Neural cell (in vitro differentiated cells): ENCODE measurements at regions not wholly inside any gene's neighbourhood (a gene's known extent, or its start where the extent isn't known, plus 50 kb on each side); places are given as distances from the start of the nearest gene placed in this dataset.

Experiments used
- H2AFZ ChIP-seq: fragments of 200-600, 300-800 bp; sonication (generic), shearing (Covaris generic); 2 replicates; pipeline ENCODE4 v1.6.0; 2014; ENCODE audit warnings: low read depth, mild to moderate bottlenecking, antibody characterized with exemption, low read length, moderate library complexity
- H3F3A ChIP-seq: fragments of 200-600 bp; shearing (Covaris generic); 2 replicates; pipeline ENCODE4 v1.6.1; 2016; ENCODE audit warnings: mild to moderate bottlenecking, moderate library complexity, mixed read lengths, antibody characterized with exemption, low read length; ENCODE audit not compliant: insufficient read depth, poor library complexity, severe bottlenecking
- H3K27ac ChIP-seq: fragments of 200-600, 300-800 bp; sonication (generic), shearing (Covaris generic); 2 replicates; pipeline ENCODE4 v1.5.1; 2014; ENCODE audit warnings: mild to moderate bottlenecking, low read length, moderate library complexity
- H3K27me3 ChIP-seq: fragments of 300-800, 200-600 bp; sonication (generic), shearing (Covaris generic); 2 replicates; pipeline ENCODE4 v1.6.0; 2014; ENCODE audit warnings: mild to moderate bottlenecking, low read depth, low read length, moderate library complexity; ENCODE audit not compliant: insufficient read depth
- H3K36me3 ChIP-seq: fragments of 300-800, 200-600 bp; sonication (generic), shearing (Covaris generic); 2 replicates; pipeline ENCODE4 v1.5.1; 2014; ENCODE audit warnings: mild to moderate bottlenecking, antibody characterized with exemption, low read length, moderate library complexity; ENCODE audit not compliant: insufficient read depth
- H3K4me2 ChIP-seq: fragments of 300-800, 200-600 bp; sonication (generic), shearing (Covaris generic); 2 replicates; pipeline ENCODE4 v1.6.0; 2014; ENCODE audit warnings: mild to moderate bottlenecking, low read length
- H3K4me3 ChIP-seq: fragments of 300-800, 200-600 bp; sonication (generic), shearing (Covaris generic); 2 replicates; pipeline ENCODE4 v1.5.1; 2014; ENCODE audit warnings: mild to moderate bottlenecking, low read length, moderate library complexity
- H3K79me2 ChIP-seq: fragments of 200-600 bp; shearing (Covaris generic); replicated peaks from 2 replicates; pipeline ENCODE4 v1.6.0; 2014; ENCODE audit warnings: mild to moderate bottlenecking, low read length, moderate library complexity; ENCODE audit not compliant: insufficient read depth
- H3K9ac ChIP-seq: fragments of 300-800, 200-600 bp; sonication (generic), shearing (Covaris generic); 2 replicates; pipeline ENCODE4 v1.6.1; 2016; ENCODE audit warnings: mild to moderate bottlenecking, low read length, mixed read lengths
- H3K9me2 ChIP-seq: fragments of 200-600 bp; shearing (Covaris generic); 2 replicates; pipeline ENCODE4 v1.6.1; 2016; ENCODE audit warnings: mild to moderate bottlenecking, low read length, mixed read lengths; ENCODE audit not compliant: insufficient read depth
- H3K9me3 ChIP-seq: fragments of 200-600, 300-800 bp; sonication (generic), shearing (Covaris generic); 2 replicates; pipeline ENCODE4 v1.6.1; 2016; ENCODE audit warnings: mild to moderate bottlenecking, mixed run types, low read length, moderate library complexity, mixed read lengths
- H4K20me1 ChIP-seq: fragments of 200-600 bp; shearing (Covaris generic); 2 replicates; pipeline ENCODE4 v1.6.1; 2016; ENCODE audit warnings: mild to moderate bottlenecking, mixed run types; ENCODE audit not compliant: insufficient read depth
- CTCF ChIP-seq: fragments of 450-650 bp; IDR thresholded peaks from 2 replicates; pipeline ENCODE4 v1.5.1; 2014; ENCODE audit warnings: antibody characterized with exemption, mild to moderate bottlenecking, moderate library complexity; ENCODE audit not compliant: poor library complexity, severe bottlenecking
- EP300 ChIP-seq: fragments of 450-650 bp; conservative IDR thresholded peaks from 2 replicates; pipeline ENCODE4 v1.6.1; 2014; ENCODE audit warnings: antibody characterized with exemption, mild to moderate bottlenecking, moderate library complexity; ENCODE audit not compliant: poor library complexity, severe bottlenecking
- EZH2 ChIP-seq: fragments of 200-600, 300-800 bp; shearing (Covaris generic), sonication (generic); IDR thresholded peaks from 2 replicates; pipeline ENCODE4 v1.6.1; 2014; ENCODE audit warnings: antibody characterized with exemption, low read length, borderline replicate concordance, mild to moderate bottlenecking; ENCODE audit not compliant: insufficient read depth, poor library complexity, severe bottlenecking
- MXI1 ChIP-seq: fragments of 450-650 bp; conservative IDR thresholded peaks from 2 replicates; pipeline ENCODE4 v1.6.1; 2014; ENCODE audit warnings: antibody characterized with exemption, mild to moderate bottlenecking; ENCODE audit not compliant: poor library complexity, severe bottlenecking
- POLR2AphosphoS5 ChIP-seq: IDR thresholded peaks from 2 replicates; pipeline ENCODE4 v1.6.1; 2012
- RAD21 ChIP-seq: fragments of 450-650 bp; conservative IDR thresholded peaks from 2 replicates; pipeline ENCODE4 v1.6.1; 2014; ENCODE audit warnings: antibody characterized with exemption, mild to moderate bottlenecking, moderate library complexity
- REST ChIP-seq: IDR thresholded peaks from 2 replicates; pipeline ENCODE4 v1.6.1; 2012; ENCODE audit warnings: borderline replicate concordance
- SMC3 ChIP-seq: fragments of 450-650 bp; conservative IDR thresholded peaks from 2 replicates; pipeline ENCODE4 v1.6.1; 2014; ENCODE audit warnings: antibody characterized with exemption, mild to moderate bottlenecking, moderate library complexity; ENCODE audit not compliant: poor library complexity
- TAF1 ChIP-seq: IDR thresholded peaks from 2 replicates; pipeline ENCODE4 v1.6.1; 2012; ENCODE audit warnings: low read depth

- Histone ChIP-seq H3K4me2 (no peak overlapping the region), H3K27ac (no peak overlapping the region), H3K79me2 (no peaks in the 10 kb centered on the region), H3K4me3 (no peak overlapping the region), H4K20me1 (no peaks in the 10 kb centered on the region), H2AFZ (no peak overlapping the region), H3K27me3 (no peaks in the 10 kb centered on the region), H3K9ac (no peak overlapping the region), H3K9me3 (no peaks in the 10 kb centered on the region), H3K36me3 (no peaks in the 10 kb centered on the region), H3F3A (no peaks in the 10 kb centered on the region), H3K9me2 (no peaks in the 10 kb centered on the region)
- no peak for TF ChIP-seq RAD21
- no peak for TF ChIP-seq MXI1
- no peak for TF ChIP-seq SMC3
- TF ChIP-seq POLR2AphosphoS5: no peak
- no peak for TF ChIP-seq TAF1
- TF ChIP-seq EP300: no peak
- TF ChIP-seq CTCF: no peak
- TF ChIP-seq EZH2: no peak
- no peak for TF ChIP-seq REST
Observed at GRCh38 chr3:65276551-65276950, 588.8 kb upstream of the ADAMTS9 start.

GRCh38 chr3:65268426-65268825, 580.6 kb upstream of the ADAMTS9 start:
- no peak overlapping the region for H2AFZ ChIP-seq
- H4K20me1 ChIP-seq: no peaks in the 10 kb centered on the region
- H3K4me2 ChIP-seq: no peak overlapping the region
- H3K9me3 ChIP-seq: no peaks in the 10 kb centered on the region
- H3K4me3 ChIP-seq: no peak overlapping the region
- H3K9me2 ChIP-seq: no peaks in the 10 kb centered on the region
- H3K9ac ChIP-seq: no peak overlapping the region
- no peak for TF ChIP-seq SMC3
- no peak for TF ChIP-seq MXI1
- no peak for TF ChIP-seq CTCF
- no peak for TF ChIP-seq TAF1
- no peak for TF ChIP-seq REST
- no peak for TF ChIP-seq EZH2
- no peak overlapping the region for H3K27ac ChIP-seq
- no peaks in the 10 kb centered on the region for H3K79me2 ChIP-seq
- no peaks in the 10 kb centered on the region for H3K27me3 ChIP-seq
- no peaks in the 10 kb centered on the region for H3F3A ChIP-seq
- no peaks in the 10 kb centered on the region for H3K36me3 ChIP-seq
